ENCODE measurements at regions not wholly inside any gene's neighbourhood (a gene's known extent, or its start where the extent isn't known, plus 50 kb on each side); places are given as distances from the start of the nearest gene placed in this dataset.
A peak's percentile ranks its signal among the peaks of the same experiment; 100 is the strongest.
"Not testable (repeated sequence)": the region's sequence is repeated elsewhere in the genome, so short reads cannot be mapped to it uniquely, and the experiment has no call there.

DNA sequence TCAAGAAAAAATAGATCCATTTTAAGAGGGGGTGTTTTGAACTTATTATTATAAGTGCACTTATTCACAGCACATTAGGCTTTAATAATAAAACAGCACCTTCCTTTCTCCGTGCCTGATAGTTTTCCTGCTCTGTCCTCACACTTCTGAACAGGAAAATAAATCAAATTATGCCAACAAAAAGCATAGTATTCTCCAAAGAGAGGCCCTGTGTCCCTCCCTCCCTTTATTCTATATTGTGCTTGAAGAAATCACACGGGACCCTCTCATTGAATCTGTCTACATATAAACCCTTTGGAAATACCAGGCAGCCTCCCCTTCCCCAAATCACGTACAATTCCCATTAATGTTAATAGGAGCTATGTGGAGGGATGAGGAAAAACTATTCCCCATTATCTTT is 462.9 kb upstream of the NRSN1 start:
- Histone ChIP-seq H3K27ac (no peak overlapping the region), H3K9me3 (replicated peaks in 1 of 3) (no peaks in the 10 kb centered on the region), H3K4me3 (no peak overlapping the region), H3K36me3 (replicated peaks in 1 of 2) (no peaks in the 10 kb centered on the region), H3K4me1 (replicated peaks in 1 of 2) (no peaks in the 10 kb centered on the region), H3K27me3 (no peaks in the 10 kb centered on the region)
- 48 to 60% (median 55%) methylated on average over 3 of the region's 3 CpGs for WGBS, 4 donors
- TF ChIP-seq CTCF (IDR thresholded peaks at IDR 0.05), result no peak
- no peak for TF ChIP-seq POLR2A (IDR thresholded peaks at IDR 0.05)
- intact Hi-C loops (cut with DNase I), result no loop called here
- no peak for DNase-seq

DNA sequence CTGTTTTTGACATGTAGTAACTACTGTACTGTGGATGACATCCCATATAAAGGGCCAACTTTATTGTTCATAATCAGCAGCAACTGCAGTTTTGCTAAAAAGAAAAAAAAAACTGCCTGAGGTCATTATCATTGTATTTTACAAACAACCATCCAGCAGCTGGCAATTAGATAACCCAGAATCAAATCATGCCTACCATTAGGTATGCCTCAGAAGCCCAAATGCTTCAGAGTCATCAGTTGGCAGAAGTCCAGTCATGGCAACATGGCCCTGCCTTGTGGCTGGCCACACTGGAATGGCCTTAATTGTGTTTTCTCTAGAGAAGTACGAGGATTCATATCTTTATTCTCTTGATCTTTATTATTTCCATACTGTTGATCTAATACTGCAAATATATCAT is 462.4 kb upstream of the NRSN1 start:
- DNase-seq, result peak in 3 of 7 donors; percentile 27 to 76 (median 27)
- H3K36me3 ChIP-seq (replicated peaks in 1 of 2), result no peaks in the 10 kb centered on the region
- H3K27me3 ChIP-seq, result no peaks in the 10 kb centered on the region
- intact Hi-C loops (cut with DNase I), result no loop called here
- 46 to 63% (median 56%) methylated on average over 1 of the region's 1 CpG for WGBS, 4 donors
- no peak overlapping the region for H3K27ac ChIP-seq
- no peak for TF ChIP-seq POLR2A (IDR thresholded peaks at IDR 0.05)
- TF ChIP-seq CTCF (IDR thresholded peaks at IDR 0.05), result no peak
- no peaks in the 10 kb centered on the region for H3K4me1 ChIP-seq (replicated peaks in 1 of 2)
- no peaks in the 10 kb centered on the region for H3K9me3 ChIP-seq (replicated peaks in 1 of 3)
- H3K4me3 ChIP-seq, result no peak overlapping the region

GRCh38 chr6:23665911-23666310 is 460.1 kb upstream of the NRSN1 start:
- H3K4me1 ChIP-seq (replicated peaks in 1 of 2); H3K27me3 ChIP-seq; H3K27ac ChIP-seq; H3K36me3 ChIP-seq (replicated peaks in 1 of 2); H3K9me3 ChIP-seq (replicated peaks in 1 of 3); intact Hi-C loops (cut with DNase I); DNase-seq; H3K4me3 ChIP-seq: not testable (repeated sequence)
- 86 to 88% (median 87%) methylated on average over 6 of the region's 6 CpGs for WGBS, 4 donors

DNA sequence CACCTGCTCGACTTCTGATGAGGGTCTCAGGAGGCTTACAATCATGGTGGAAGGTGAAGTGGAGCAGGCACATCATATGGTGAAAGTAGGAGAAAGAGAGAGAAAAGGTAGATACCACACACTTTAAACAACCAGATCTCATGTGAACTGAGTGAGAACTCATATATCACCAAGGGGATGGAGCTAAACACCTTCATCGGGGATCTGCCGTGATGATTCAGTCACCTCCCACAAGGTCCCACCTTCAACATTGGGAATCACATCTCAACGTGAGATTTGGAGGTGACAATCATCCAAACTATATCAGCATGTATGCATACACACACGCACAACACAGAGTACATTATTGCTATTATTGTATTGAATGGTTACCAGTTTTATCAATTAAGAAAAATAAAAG is 453.3 kb upstream of the NRSN1 start:
- H3K4me1 ChIP-seq (replicated peaks in 1 of 2), result no peaks in the 10 kb centered on the region
- no peaks in the 10 kb centered on the region for H3K27me3 ChIP-seq
- peaks cover 0 to 6% (median 5%) of the 10 kb centered on the region in 3 donors for H3K9me3 ChIP-seq (replicated peaks in 1 of 3)
- no peak overlapping the region for H3K4me3 ChIP-seq
- H3K36me3 ChIP-seq (replicated peaks in 1 of 2), result no peaks in the 10 kb centered on the region
- no peak overlapping the region for H3K27ac ChIP-seq
- intact Hi-C loops (cut with DNase I), result no loop called here
- no peak for TF ChIP-seq CTCF (IDR thresholded peaks at IDR 0.05)
- no peak for TF ChIP-seq POLR2A (IDR thresholded peaks at IDR 0.05)
- no peak for DNase-seq
- 82 to 85% (median 83%) methylated on average over 5 of the region's 5 CpGs for WGBS, 4 donors

DNA sequence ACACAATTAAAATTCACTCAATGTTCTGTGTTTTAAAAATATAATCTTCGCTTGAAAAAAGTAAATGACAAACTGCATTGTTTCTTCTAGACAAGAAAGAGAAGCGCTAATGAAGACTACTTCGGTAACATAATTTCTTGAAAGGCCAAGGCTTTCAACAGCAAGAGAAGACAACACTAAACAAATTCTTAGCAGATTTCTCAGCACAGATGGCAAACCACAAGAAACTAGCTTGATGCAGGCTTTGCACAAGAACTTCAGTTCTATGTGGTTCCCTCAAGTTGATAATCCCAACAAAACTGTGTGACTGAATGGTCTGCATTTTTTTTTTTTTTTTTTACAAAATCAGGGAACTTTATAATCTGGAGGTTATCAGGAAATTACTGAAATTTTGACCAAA is 447.4 kb upstream of the NRSN1 start:
- Histone ChIP-seq H3K9me3 (replicated peaks in 1 of 3) (no peaks in the 10 kb centered on the region), H3K36me3 (replicated peaks in 1 of 2) (no peaks in the 10 kb centered on the region), H3K4me1 (replicated peaks in 1 of 2) (no peaks in the 10 kb centered on the region), H3K27me3 (no peaks in the 10 kb centered on the region), H3K27ac (no peak overlapping the region), H3K4me3 (no peak overlapping the region)
- TF ChIP-seq POLR2A (IDR thresholded peaks at IDR 0.05) (no peak), CTCF (IDR thresholded peaks at IDR 0.05) (no peak)
- intact Hi-C loops (cut with DNase I), result no loop called here
- DNase-seq, result no peak
- WGBS, 4 donors, result 61 to 92% (median 83%) methylated on average over 3 of the region's 3 CpGs
